Neural crest cell (in vitro differentiated cells): ENCODE measurements at regions not wholly inside any gene's neighbourhood (a gene's known extent, or its start where the extent isn't known, plus 50 kb on each side); places are given as distances from the start of the nearest gene placed in this dataset.

Source experiments
- DNase-seq: peaks from one replicate; pipeline ENCODE4 v3.0.0; 2021; ENCODE audit warnings: low read depth, mixed read lengths, low spot score
- H3K27ac Mint-ChIP-seq: one replicate; pipeline ENCODE4 v1.8.0; 2021; ENCODE audit warnings: mild to moderate bottlenecking, mixed read lengths; ENCODE audit not compliant: unreplicated experiment
- H3K27me3 Mint-ChIP-seq: 2 replicates; pipeline ENCODE4 v1.8.0; 2021; ENCODE audit warnings: low read depth, mild to moderate bottlenecking, mixed read lengths
- H3K36me3 Mint-ChIP-seq: 2 replicates; pipeline ENCODE4 v1.8.0; 2021; ENCODE audit warnings: low read depth, mild to moderate bottlenecking, mixed read lengths
- H3K4me1 Mint-ChIP-seq: 2 replicates; pipeline ENCODE4 v1.8.0; 2021; ENCODE audit warnings: mixed read lengths
- H3K4me3 Mint-ChIP-seq: one replicate; pipeline ENCODE4 v1.8.0; 2021; ENCODE audit warnings: mild to moderate bottlenecking, mixed read lengths
- H3K9me3 Mint-ChIP-seq: 2 replicates; pipeline ENCODE4 v1.8.0; 2021; ENCODE audit warnings: mixed read lengths
- TF ChIP-seq, protein P1 (sequence below): fragments of 200-600 bp; sonication (generic); conservative IDR thresholded peaks from 2 replicates; pipeline ENCODE4 v1.5.0; 2021; ENCODE audit warnings: antibody characterized with exemption, mild to moderate bottlenecking

DNA sequence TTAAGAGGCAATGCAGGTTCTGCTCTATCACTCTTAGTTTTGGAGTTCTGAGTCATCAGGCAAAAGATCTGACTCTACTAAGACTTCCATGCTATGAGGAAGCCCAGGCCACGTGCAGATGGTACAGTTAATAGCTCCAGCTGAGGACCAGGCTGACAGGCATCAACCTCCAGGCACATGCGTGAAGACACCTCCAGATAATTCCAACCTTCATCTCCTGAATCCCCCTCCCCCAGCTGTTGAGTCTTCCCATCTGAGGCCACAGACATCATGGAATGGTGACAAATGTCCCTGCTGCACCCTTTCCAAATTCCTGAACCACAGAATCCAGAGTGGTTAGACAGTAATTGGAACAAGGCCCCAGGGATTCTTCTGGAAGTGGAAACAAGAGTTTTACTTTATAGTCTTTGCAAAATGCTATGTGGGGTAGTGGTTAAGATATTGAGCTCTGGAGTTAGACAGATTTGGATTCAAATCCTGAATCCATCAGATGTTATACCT lies 183.8 kb downstream of the KLF5 start:
- Mint-ChIP-seq H3K27ac (no peak overlapping the region), H3K4me3 (no peak overlapping the region), H3K36me3 (no peaks in the 10 kb centered on the region), H3K27me3 (no peaks in the 10 kb centered on the region), H3K4me1 (no peaks in the 10 kb centered on the region), H3K9me3 (no peaks in the 10 kb centered on the region)
- TF ChIP-seq, protein P1, sequence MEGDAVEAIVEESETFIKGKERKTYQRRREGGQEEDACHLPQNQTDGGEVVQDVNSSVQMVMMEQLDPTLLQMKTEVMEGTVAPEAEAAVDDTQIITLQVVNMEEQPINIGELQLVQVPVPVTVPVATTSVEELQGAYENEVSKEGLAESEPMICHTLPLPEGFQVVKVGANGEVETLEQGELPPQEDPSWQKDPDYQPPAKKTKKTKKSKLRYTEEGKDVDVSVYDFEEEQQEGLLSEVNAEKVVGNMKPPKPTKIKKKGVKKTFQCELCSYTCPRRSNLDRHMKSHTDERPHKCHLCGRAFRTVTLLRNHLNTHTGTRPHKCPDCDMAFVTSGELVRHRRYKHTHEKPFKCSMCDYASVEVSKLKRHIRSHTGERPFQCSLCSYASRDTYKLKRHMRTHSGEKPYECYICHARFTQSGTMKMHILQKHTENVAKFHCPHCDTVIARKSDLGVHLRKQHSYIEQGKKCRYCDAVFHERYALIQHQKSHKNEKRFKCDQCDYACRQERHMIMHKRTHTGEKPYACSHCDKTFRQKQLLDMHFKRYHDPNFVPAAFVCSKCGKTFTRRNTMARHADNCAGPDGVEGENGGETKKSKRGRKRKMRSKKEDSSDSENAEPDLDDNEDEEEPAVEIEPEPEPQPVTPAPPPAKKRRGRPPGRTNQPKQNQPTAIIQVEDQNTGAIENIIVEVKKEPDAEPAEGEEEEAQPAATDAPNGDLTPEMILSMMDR, result no peak
- DNase-seq, result no peak

DNA sequence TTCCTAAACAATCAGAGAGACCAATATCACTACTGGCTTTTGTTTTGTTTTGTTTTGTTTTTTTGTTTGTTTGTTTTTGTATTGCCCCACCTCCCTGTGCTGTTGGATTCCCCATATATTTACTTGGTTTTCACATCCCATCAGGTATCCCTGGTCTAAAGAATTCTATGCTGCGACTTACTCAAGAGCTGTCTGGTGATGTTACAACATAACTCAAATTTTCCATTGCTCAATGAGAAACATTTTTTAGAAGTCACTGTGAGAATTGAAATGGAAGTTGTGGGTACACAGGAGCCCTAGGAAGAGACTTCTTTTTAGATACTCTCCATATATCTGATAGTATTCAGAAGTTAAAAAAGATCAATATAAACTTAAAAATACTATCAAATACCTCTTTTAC lies 181.4 kb downstream of the KLF5 start:
- H3K36me3 Mint-ChIP-seq, result no peaks in the 10 kb centered on the region
- no peaks in the 10 kb centered on the region for H3K4me1 Mint-ChIP-seq
- no peaks in the 10 kb centered on the region for H3K27me3 Mint-ChIP-seq
- H3K9me3 Mint-ChIP-seq, result no peaks in the 10 kb centered on the region
- TF ChIP-seq, protein P1, result no peak
- H3K27ac Mint-ChIP-seq, result no peak overlapping the region
- H3K4me3 Mint-ChIP-seq, result no peak overlapping the region
- DNase-seq, result no peak

DNA sequence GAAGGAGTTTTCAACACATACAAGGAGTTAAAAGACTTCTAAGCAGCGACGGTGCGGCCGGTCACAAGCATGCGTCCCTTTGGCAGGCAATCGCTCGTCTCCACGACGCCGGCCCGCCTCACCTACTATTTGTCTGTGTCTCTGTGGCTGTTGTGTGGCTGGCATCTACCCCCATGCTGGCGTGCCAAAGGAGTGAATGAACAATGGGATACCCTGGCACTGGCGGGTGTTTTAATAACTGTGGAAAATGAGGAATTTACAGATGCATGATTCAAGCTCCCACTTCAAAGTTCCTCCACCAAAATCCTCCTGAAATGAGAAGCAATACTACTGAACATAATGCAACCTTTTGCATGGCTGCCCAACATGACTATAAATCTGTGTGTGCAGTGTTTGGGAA lies 176.6 kb downstream of the KLF5 start:
- TF ChIP-seq, protein P1, result no peak
- no peaks in the 10 kb centered on the region for H3K4me1 Mint-ChIP-seq
- no peaks in the 10 kb centered on the region for H3K27me3 Mint-ChIP-seq
- H3K9me3 Mint-ChIP-seq, result no peaks in the 10 kb centered on the region
- no peak overlapping the region for H3K27ac Mint-ChIP-seq
- H3K36me3 Mint-ChIP-seq, result no peaks in the 10 kb centered on the region
- no peak for DNase-seq
- no peak overlapping the region for H3K4me3 Mint-ChIP-seq

DNA sequence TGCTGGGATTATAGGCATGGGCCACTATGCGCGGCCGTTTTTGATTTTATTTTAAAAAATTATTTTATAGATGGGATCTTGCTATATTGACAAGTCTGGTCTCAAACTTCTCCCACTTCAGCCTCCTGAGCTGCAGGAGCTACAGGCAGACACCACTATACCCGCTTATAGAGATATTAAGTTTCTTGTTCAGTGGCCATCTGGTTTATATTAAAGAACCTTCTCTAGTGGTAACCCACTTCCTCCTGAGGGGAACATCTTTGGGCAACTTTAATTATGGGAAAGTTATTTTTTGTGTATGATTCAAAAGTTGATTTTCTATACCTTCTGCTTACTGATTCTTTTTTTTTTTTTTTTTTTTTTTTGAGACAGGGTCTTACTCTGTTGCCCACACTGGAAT lies 172.7 kb downstream of the KLF5 start:
- H3K4me3 Mint-ChIP-seq, result no peak overlapping the region
- H3K27ac Mint-ChIP-seq, result no peak overlapping the region
- no peaks in the 10 kb centered on the region for H3K27me3 Mint-ChIP-seq
- DNase-seq, result no peak
- TF ChIP-seq, protein P1, result no peak
- no peaks in the 10 kb centered on the region for H3K4me1 Mint-ChIP-seq
- no peaks in the 10 kb centered on the region for H3K36me3 Mint-ChIP-seq
- H3K9me3 Mint-ChIP-seq, result no peaks in the 10 kb centered on the region

DNA sequence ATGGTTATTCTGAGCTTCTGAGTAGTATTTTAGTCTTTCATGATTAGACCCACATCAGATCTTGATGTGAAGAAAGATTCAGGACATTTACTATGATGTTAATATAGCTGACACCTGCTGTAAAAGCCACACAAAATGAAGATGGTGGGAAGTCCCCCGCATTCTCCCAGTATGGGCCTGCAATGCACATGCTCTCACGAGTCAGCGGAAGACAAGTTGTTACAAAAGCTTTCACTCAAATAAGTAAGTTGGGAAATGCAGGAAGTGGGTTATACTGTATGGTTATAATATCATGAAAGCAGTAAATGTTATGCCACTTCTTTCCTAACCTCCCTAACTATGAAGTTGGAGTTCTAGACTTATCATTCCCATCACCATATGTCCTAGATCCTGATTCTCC lies 171.9 kb downstream of the KLF5 start:
- Mint-ChIP-seq H3K27ac (no peak overlapping the region), H3K36me3 (no peaks in the 10 kb centered on the region), H3K4me3 (no peak overlapping the region), H3K27me3 (no peaks in the 10 kb centered on the region), H3K4me1 (no peaks in the 10 kb centered on the region), H3K9me3 (no peaks in the 10 kb centered on the region)
- DNase-seq, result no peak
- TF ChIP-seq, protein P1, result no peak

DNA sequence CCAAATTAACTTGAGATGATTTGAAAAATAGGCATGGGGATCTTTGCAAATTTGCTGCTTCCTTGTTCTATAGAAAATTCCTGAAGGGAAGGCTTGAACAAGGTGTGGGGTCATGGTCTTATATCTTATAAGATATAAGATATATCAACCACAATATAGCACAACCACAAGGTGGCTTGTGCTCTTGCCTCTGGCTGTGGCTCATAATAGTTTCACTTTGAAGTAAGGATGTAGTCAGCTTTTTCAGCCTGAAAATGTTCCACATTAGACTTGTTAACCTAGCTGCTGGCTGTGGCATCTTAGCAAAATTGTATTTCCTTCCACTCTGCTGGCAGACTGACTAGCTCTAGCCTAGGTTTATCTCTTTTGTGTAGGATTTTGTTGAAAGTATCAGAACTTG lies 169.7 kb downstream of the KLF5 start:
- TF ChIP-seq, protein P1, result no peak
- no peaks in the 10 kb centered on the region for H3K27me3 Mint-ChIP-seq
- no peak overlapping the region for H3K4me3 Mint-ChIP-seq
- H3K9me3 Mint-ChIP-seq, result no peaks in the 10 kb centered on the region
- H3K27ac Mint-ChIP-seq, result no peak overlapping the region
- no peak for DNase-seq
- H3K36me3 Mint-ChIP-seq, result no peaks in the 10 kb centered on the region
- H3K4me1 Mint-ChIP-seq, result no peaks in the 10 kb centered on the region
